ENCODE measurements at regions not wholly inside any gene's neighbourhood (a gene's known extent, or its start where the extent isn't known, plus 50 kb on each side); places are given as distances from the start of the nearest gene placed in this dataset.

- TF ChIP-seq CTCF (IDR thresholded peaks at IDR 0.05) (no peak), POLR2A (IDR thresholded peaks at IDR 0.05) (no peak), EP300 (IDR thresholded peaks at IDR 0.05) (no peak)
These were observed 763.7 kb upstream of the PHF14 start for GRCh38 chr7:10210000-10210399.
